OCI-LY1 (cell line): ENCODE measurements at regions not wholly inside any gene's neighbourhood (a gene's known extent, or its start where the extent isn't known, plus 50 kb on each side); places are given as distances from the start of the nearest gene placed in this dataset.

ENCODE experiments used
- H2AFZ ChIP-seq: fragments of 200-600 bp; sonication (generic), shearing (Covaris generic); 2 replicates; pipeline ENCODE4 v1.6.0; 2014; ENCODE audit warnings: antibody characterized with exemption, mild to moderate bottlenecking, low read length
- H3F3A ChIP-seq: fragments of 200-600 bp; sonication (generic), shearing (Covaris generic); 2 replicates; pipeline ENCODE4 v1.6.0; 2014; ENCODE audit warnings: mild to moderate bottlenecking, antibody characterized with exemption, low read length, moderate library complexity; ENCODE audit not compliant: insufficient read depth
- H3K27ac ChIP-seq: fragments of 200-600 bp; sonication (generic); 2 replicates; pipeline ENCODE4 v1.5.1; 2014; ENCODE audit warnings: low read length, mixed run types, mild to moderate bottlenecking, low read depth; ENCODE audit not compliant: poor library complexity, severe bottlenecking
- H3K27me3 ChIP-seq: fragments of 200-600 bp; sonication (generic); 2 replicates; pipeline ENCODE4 v1.6.0; 2014; ENCODE audit warnings: antibody characterized with exemption, mild to moderate bottlenecking, low read length, moderate library complexity; ENCODE audit not compliant: insufficient read depth
- H3K36me3 ChIP-seq: fragments of 200-600 bp; sonication (generic); 2 replicates; pipeline ENCODE4 v1.6.1; 2014; ENCODE audit warnings: mild to moderate bottlenecking, antibody characterized with exemption, low read length, moderate library complexity, mixed read lengths; ENCODE audit not compliant: insufficient read depth
- H3K4me1 ChIP-seq: fragments of 200-600 bp; sonication (generic); 2 replicates; pipeline ENCODE4 v1.5.1; 2014; ENCODE audit warnings: mild to moderate bottlenecking, low read length, moderate library complexity; ENCODE audit not compliant: insufficient read depth, severe bottlenecking
- H3K4me2 ChIP-seq: fragments of 200-600 bp; sonication (generic), shearing (Covaris generic); 2 replicates; pipeline ENCODE4 v1.6.1; 2014; ENCODE audit warnings: low read length
- H3K4me3 ChIP-seq: fragments of 200-600 bp; sonication (generic); 2 replicates; pipeline ENCODE4 v1.5.1; 2014; ENCODE audit warnings: low read length, low read depth, mild to moderate bottlenecking, mixed read lengths; ENCODE audit not compliant: poor library complexity, severe bottlenecking
- H3K79me2 ChIP-seq: fragments of 200-600 bp; shearing (Covaris generic); 2 replicates; pipeline ENCODE4 v1.6.1; 2016; ENCODE audit warnings: mixed run types, low read length, mixed read lengths; ENCODE audit not compliant: insufficient read depth
- H3K9ac ChIP-seq: fragments of 200-600 bp; sonication (generic), shearing (Covaris generic); 2 replicates; pipeline ENCODE4 v1.6.1; 2014; ENCODE audit warnings: mild to moderate bottlenecking, low read length, mixed read lengths
- H3K9me2 ChIP-seq: fragments of 200-600 bp; sonication (generic), shearing (Covaris generic); 2 replicates; pipeline ENCODE4 v1.6.1; 2014; ENCODE audit warnings: low read depth, mild to moderate bottlenecking, low read length, mixed read lengths
- H3K9me3 ChIP-seq: fragments of 200-600 bp; shearing (Covaris generic); 2 replicates; pipeline ENCODE4 v1.6.1; 2014; ENCODE audit warnings: low read length, mixed read lengths
- H4K20me1 ChIP-seq: fragments of 200-600 bp; sonication (generic), shearing (Covaris generic); 2 replicates; pipeline ENCODE4 v1.6.0; 2016; ENCODE audit warnings: mild to moderate bottlenecking, low read length; ENCODE audit not compliant: insufficient read depth
- EZH2 ChIP-seq: fragments of 200-600 bp; sonication (generic), shearing (Covaris generic); IDR thresholded peaks from 2 replicates; pipeline ENCODE4 v1.8.0; 2017; ENCODE audit warnings: borderline replicate concordance, mixed run types, mild to moderate bottlenecking, antibody characterized with exemption, low read length, moderate library complexity, mixed read lengths
- TF ChIP-seq, protein P1 (sequence below): fragments of 200-600 bp; sonication (generic), shearing (Covaris generic); IDR thresholded peaks from 2 replicates; pipeline ENCODE4 v1.5.1; 2017; ENCODE audit warnings: mild to moderate bottlenecking, antibody characterized with exemption, low read length, moderate library complexity, mixed read lengths

DNA sequence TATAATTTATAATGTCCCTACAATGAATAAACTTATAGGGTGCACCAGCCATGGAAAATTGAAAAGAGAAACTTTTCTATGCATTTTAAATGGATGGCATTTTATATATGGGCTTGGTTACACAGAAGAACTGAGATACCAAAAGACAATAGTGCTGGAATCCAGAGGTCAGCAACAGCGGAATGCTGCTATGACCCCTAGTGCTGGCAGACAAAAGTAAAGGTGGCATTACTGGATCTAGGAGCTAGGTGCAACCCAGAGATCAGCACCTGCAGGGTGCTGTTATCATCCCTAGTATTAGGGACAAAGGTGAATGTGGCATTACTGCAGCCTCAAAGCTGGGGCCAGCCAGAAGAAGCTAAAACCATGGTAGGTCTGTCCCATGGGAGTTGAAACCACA, 392.7 kb upstream of the ST6GAL2 start:
- TF ChIP-seq, protein P1, sequence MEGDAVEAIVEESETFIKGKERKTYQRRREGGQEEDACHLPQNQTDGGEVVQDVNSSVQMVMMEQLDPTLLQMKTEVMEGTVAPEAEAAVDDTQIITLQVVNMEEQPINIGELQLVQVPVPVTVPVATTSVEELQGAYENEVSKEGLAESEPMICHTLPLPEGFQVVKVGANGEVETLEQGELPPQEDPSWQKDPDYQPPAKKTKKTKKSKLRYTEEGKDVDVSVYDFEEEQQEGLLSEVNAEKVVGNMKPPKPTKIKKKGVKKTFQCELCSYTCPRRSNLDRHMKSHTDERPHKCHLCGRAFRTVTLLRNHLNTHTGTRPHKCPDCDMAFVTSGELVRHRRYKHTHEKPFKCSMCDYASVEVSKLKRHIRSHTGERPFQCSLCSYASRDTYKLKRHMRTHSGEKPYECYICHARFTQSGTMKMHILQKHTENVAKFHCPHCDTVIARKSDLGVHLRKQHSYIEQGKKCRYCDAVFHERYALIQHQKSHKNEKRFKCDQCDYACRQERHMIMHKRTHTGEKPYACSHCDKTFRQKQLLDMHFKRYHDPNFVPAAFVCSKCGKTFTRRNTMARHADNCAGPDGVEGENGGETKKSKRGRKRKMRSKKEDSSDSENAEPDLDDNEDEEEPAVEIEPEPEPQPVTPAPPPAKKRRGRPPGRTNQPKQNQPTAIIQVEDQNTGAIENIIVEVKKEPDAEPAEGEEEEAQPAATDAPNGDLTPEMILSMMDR = no peak
- TF ChIP-seq EZH2 = no peak
- H3K9ac ChIP-seq = no peak overlapping the region
- H3K4me1 ChIP-seq = no peaks in the 10 kb centered on the region

DNA sequence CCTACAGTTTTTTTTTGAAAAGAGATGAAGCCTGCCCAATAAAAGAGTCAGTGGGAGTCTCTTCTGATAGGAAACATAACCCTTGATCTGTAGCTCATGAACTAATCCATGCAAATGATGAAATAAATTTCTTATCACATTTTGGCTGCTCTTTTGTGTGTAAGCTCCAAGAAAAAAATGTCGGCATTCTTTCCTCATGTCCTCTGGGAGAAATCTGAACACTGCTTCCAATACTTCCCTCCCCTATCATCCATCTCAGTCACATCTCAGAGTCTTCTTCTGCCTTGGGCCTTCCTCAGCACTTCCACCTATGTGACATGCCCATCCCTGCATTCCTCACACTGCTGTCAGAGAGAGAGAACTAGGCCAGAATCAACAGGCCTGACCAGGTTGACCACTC, 395.7 kb upstream of the ST6GAL2 start:
- H3K4me3 ChIP-seq = no peak overlapping the region
- no peak overlapping the region for H3K9ac ChIP-seq
- no peaks in the 10 kb centered on the region for H3K36me3 ChIP-seq
- H3K27me3 ChIP-seq = no peaks in the 10 kb centered on the region
- no peaks in the 10 kb centered on the region for H3K9me2 ChIP-seq
- no peaks in the 10 kb centered on the region for H3K9me3 ChIP-seq
- TF ChIP-seq, protein P1 = no peak
- TF ChIP-seq EZH2 = no peak
- H3K4me2 ChIP-seq = no peak overlapping the region
- no peak overlapping the region for H3K27ac ChIP-seq
- H4K20me1 ChIP-seq = no peaks in the 10 kb centered on the region
- no peak overlapping the region for H2AFZ ChIP-seq
- no peaks in the 10 kb centered on the region for H3F3A ChIP-seq
- no peaks in the 10 kb centered on the region for H3K79me2 ChIP-seq
- no peaks in the 10 kb centered on the region for H3K4me1 ChIP-seq

More for the DNA sequence above, 392.7 kb upstream of the ST6GAL2 start:
- Histone ChIP-seq H3K9me3 (no peaks in the 10 kb centered on the region), H3K9me2 (no peaks in the 10 kb centered on the region), H3K4me2 (no peak overlapping the region), H2AFZ (no peak overlapping the region), H3K79me2 (no peaks in the 10 kb centered on the region), H3F3A (no peaks in the 10 kb centered on the region), H3K27ac (no peak overlapping the region), H4K20me1 (no peaks in the 10 kb centered on the region), H3K27me3 (no peaks in the 10 kb centered on the region), H3K36me3 (no peaks in the 10 kb centered on the region), H3K4me3 (no peak overlapping the region)

DNA sequence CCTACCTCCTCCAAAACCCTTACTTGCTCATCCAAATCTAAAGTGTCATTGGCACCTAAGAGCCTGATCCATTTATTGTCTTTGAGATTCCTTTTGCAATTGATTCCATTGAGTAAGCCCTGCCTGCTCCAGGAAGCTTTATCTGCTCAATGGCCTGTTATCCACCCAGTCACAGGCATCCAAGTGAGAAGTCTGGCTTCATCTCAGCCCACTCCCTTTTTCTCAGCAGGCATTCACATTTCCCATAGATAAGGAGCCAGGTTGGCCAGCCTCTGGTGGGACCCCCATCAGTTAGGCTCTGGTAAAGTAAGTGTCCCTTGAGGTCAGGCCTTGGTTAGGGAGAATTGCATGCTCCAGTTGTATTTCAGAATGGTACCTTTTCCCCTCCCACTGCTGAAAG, 396.2 kb upstream of the ST6GAL2 start:
- Histone ChIP-seq H4K20me1 (no peaks in the 10 kb centered on the region), H3K4me2 (no peak overlapping the region), H3F3A (no peaks in the 10 kb centered on the region), H3K79me2 (no peaks in the 10 kb centered on the region), H3K9ac (no peak overlapping the region), H3K27ac (no peak overlapping the region), H3K9me3 (no peaks in the 10 kb centered on the region), H3K4me3 (no peak overlapping the region), H3K4me1 (no peaks in the 10 kb centered on the region), H3K36me3 (no peaks in the 10 kb centered on the region), H3K27me3 (no peaks in the 10 kb centered on the region), H3K9me2 (no peaks in the 10 kb centered on the region), H2AFZ (no peak overlapping the region)
- TF ChIP-seq EZH2 = no peak
- TF ChIP-seq, protein P1 = no peak
